H1 (cell line): ENCODE measurements at regions not wholly inside any gene's neighbourhood (a gene's known extent, or its start where the extent isn't known, plus 50 kb on each side); places are given as distances from the start of the nearest gene placed in this dataset.
A peak's percentile ranks its signal among the peaks of the same experiment; 100 is the strongest.

ENCODE experiments used
- CTCF ChIA-PET: fragments of 300-600 bp; sonication (Branson Sonifier 250); formaldehyde crosslinking; loops from one replicate; lab custom pipeline; 2021; ENCODE audit not compliant: partially characterized antibody; lab: Charles Lee
- POLR2A ChIA-PET: fragments of 300-600 bp; sonication (Branson Sonifier 250); formaldehyde crosslinking; loops from one replicate; lab custom pipeline; 2021; ENCODE audit warnings: inconsistent platforms; ENCODE audit not compliant: partially characterized antibody; lab: Charles Lee
- DNase-seq, 2 experiments: peaks; one replicate each; pipeline versions ENCODE4 v3.0.0 to v3.0.0-alpha.2; 2010 to 2022; ENCODE audit warnings: low spot score in 2 of 2, low read depth in 1 of 2, mixed read lengths in 1 of 2
- FAIRE-seq: peaks from 2 replicates; lab custom pipeline; 2011; peaks lifted over from hg19 to GRCh38; lab: Jason Lieb, UNC
- H2AFZ ChIP-seq: 2 replicates; pipeline ENCODE4 v1.8.1; 2012; ENCODE audit warnings: low read length, inconsistent platforms
- H2AK5ac ChIP-seq: 2 replicates; pipeline ENCODE4 v1.6.1; 2013; ENCODE audit warnings: low read depth, low read length
- H2BK120ac ChIP-seq: replicated peaks from 2 replicates; pipeline ENCODE3; 2013; ENCODE audit warnings: low read depth, low read length, inconsistent platforms
- H2BK12ac ChIP-seq: 2 replicates; pipeline ENCODE4 v1.6.1; 2013; ENCODE audit warnings: low read depth, low read length
- H2BK15ac ChIP-seq: 2 replicates; pipeline ENCODE4 v1.6.1; 2013; ENCODE audit warnings: low read length
- H2BK20ac ChIP-seq: 2 replicates; pipeline ENCODE4 v1.6.1; 2013; ENCODE audit warnings: low read length
- H2BK5ac ChIP-seq: 2 replicates; pipeline ENCODE4 v1.6.1; 2013; ENCODE audit warnings: low read depth, low read length
- H3K14ac ChIP-seq: 2 replicates; pipeline ENCODE4 v1.6.1; 2013; ENCODE audit warnings: inconsistent platforms; ENCODE audit not compliant: insufficient read length
- H3K18ac ChIP-seq: 2 replicates; pipeline ENCODE4 v1.6.1; 2013; ENCODE audit warnings: low read length; ENCODE audit errors: extremely low read depth
- H3K23ac ChIP-seq: 2 replicates; pipeline ENCODE4 v1.6.1; 2013; ENCODE audit warnings: inconsistent platforms; ENCODE audit not compliant: insufficient read length
- H3K23me2 ChIP-seq: 2 replicates; pipeline ENCODE4 v1.6.1; 2013; ENCODE audit warnings: low read depth, low read length
- H3K27ac ChIP-seq: 2 replicates; pipeline ENCODE4 v1.6.1; 2011; ENCODE audit warnings: low read depth, low read length, inconsistent platforms
- H3K27me3 ChIP-seq, 4 experiments: replicated peaks in 1 of 4; 1 replicate in 1 of 4; 2 replicates in 3 of 4; pipeline versions ENCODE4 v1.6.1 to v1.8.1; 2011 to 2013; ENCODE audit warnings: low read length in 3 of 4, mild to moderate bottlenecking in 3 of 4, inconsistent platforms in 2 of 4, mixed read lengths in 2 of 4, moderate library complexity in 1 of 4; ENCODE audit not compliant: control insufficient read depth in 3 of 4, insufficient read depth in 3 of 4; ENCODE audit errors: extremely low read depth in 1 of 4
- H3K36me3 ChIP-seq, 4 experiments: 2 replicates each; pipeline versions ENCODE4 v1.6.1 to v1.8.1; 2011 to 2013; ENCODE audit warnings: mild to moderate bottlenecking in 4 of 4, low read length in 3 of 4, moderate library complexity in 2 of 4, control low read depth in 1 of 4, inconsistent platforms in 1 of 4; ENCODE audit not compliant: insufficient read depth in 4 of 4, control insufficient read depth in 2 of 4
- H3K4ac ChIP-seq: replicated peaks from 2 replicates; pipeline ENCODE3; 2013; ENCODE audit warnings: low read length, low read depth, mixed read lengths, inconsistent platforms; ENCODE audit not compliant: insufficient read length
- H3K4me1 ChIP-seq, 4 experiments: replicated peaks in 1 of 4; 1 replicate in 1 of 4; 2 replicates in 3 of 4; pipeline versions ENCODE4 v1.6.1 to v1.8.1; 2011 to 2013; ENCODE audit warnings: low read length in 3 of 4, inconsistent platforms in 2 of 4, mixed read lengths in 1 of 4; ENCODE audit not compliant: insufficient read depth in 4 of 4, control insufficient read depth in 3 of 4
- H3K4me2 ChIP-seq, 2 experiments: 2 replicates each; pipeline versions ENCODE4 v1.6.1 to v1.8.1; 2011 to 2013; ENCODE audit warnings: low read depth in 2 of 2, low read length in 2 of 2, control low read depth in 1 of 2, inconsistent platforms in 1 of 2, mild to moderate bottlenecking in 1 of 2; ENCODE audit not compliant: insufficient read depth in 1 of 2
- H3K4me3 ChIP-seq, 4 experiments: fragments of 200-600, 300-600 bp in 1 of 4; sonication (generic), shearing (Covaris generic), sonication (Bioruptor Twin) in 1 of 4; 2 replicates each; pipeline versions ENCODE4 v1.5.1 to v1.8.1; 2011 to 2016; ENCODE audit warnings: low read length in 4 of 4, low read depth in 3 of 4, control low read depth in 2 of 4, inconsistent platforms in 2 of 4, mild to moderate bottlenecking in 2 of 4, mixed read lengths in 1 of 4, moderate library complexity in 1 of 4; ENCODE audit not compliant: insufficient read depth in 2 of 4; ENCODE audit errors: extremely low read depth in 1 of 4
- H3K56ac ChIP-seq: replicated peaks from 2 replicates; pipeline ENCODE3; 2013; ENCODE audit warnings: low read depth, mild to moderate bottlenecking, mixed read lengths, low read length, inconsistent platforms; ENCODE audit not compliant: insufficient read length
- H3K79me1 ChIP-seq: 2 replicates; pipeline ENCODE4 v1.6.1; 2013; ENCODE audit warnings: low read depth, low read length, control low read depth
- H3K79me2 ChIP-seq, 2 experiments: 2 replicates each; pipeline versions ENCODE4 v1.6.1 to v1.8.1; 2012 to 2013; ENCODE audit warnings: low read length in 2 of 2, mild to moderate bottlenecking in 2 of 2, inconsistent platforms in 1 of 2; ENCODE audit not compliant: insufficient read depth in 2 of 2, control insufficient read depth in 1 of 2
- H3K9ac ChIP-seq, 4 experiments: replicated peaks in 1 of 4; 1 replicate in 1 of 4; 2 replicates in 3 of 4; pipeline versions ENCODE4 v1.6.1 to v1.8.1; 2011 to 2013; ENCODE audit warnings: low read depth in 3 of 4, low read length in 3 of 4, control low read depth in 2 of 4, mild to moderate bottlenecking in 2 of 4, moderate library complexity in 2 of 4, inconsistent platforms in 1 of 4; ENCODE audit errors: extremely low read depth in 1 of 4
- H3K9me3 ChIP-seq, 2 experiments: 2 replicates each; pipeline versions ENCODE4 v1.6.1 to v1.8.1; 2012 to 2013; ENCODE audit warnings: mild to moderate bottlenecking in 2 of 2, moderate library complexity in 2 of 2, control low read depth in 1 of 2, inconsistent platforms in 1 of 2, low read depth in 1 of 2, low read length in 1 of 2, mixed read lengths in 1 of 2; ENCODE audit not compliant: insufficient read depth in 2 of 2
- H4K20me1 ChIP-seq, 2 experiments: replicated peaks in 1 of 2; 2 replicates each; pipeline versions ENCODE3 to v1.8.1; 2011 to 2013; ENCODE audit warnings: inconsistent platforms in 2 of 2, low read length in 2 of 2, mild to moderate bottlenecking in 1 of 2; ENCODE audit not compliant: insufficient read depth in 2 of 2, control insufficient read depth in 1 of 2
- H4K5ac ChIP-seq: 2 replicates; pipeline ENCODE4 v1.6.1; 2013; ENCODE audit warnings: low read length, low read depth, mixed read lengths, inconsistent platforms; ENCODE audit not compliant: insufficient read length
- H4K8ac ChIP-seq: 2 replicates; pipeline ENCODE4 v1.8.0; 2013; ENCODE audit warnings: mild to moderate bottlenecking, moderate library complexity, low read length, inconsistent platforms; ENCODE audit not compliant: insufficient read depth; ENCODE audit errors: extremely low read depth
- H4K91ac ChIP-seq: replicated peaks from 2 replicates; pipeline ENCODE3; 2013; ENCODE audit warnings: low read length, mixed read lengths, inconsistent platforms; ENCODE audit not compliant: insufficient read length
- CTCF ChIP-seq, 3 experiments: IDR thresholded peaks; 1 replicate in 2 of 3; 2 replicates in 1 of 3; pipeline versions ENCODE4 v1.5.1 to v1.6.1; 2011; ENCODE audit warnings: low read length in 3 of 3, mild to moderate bottlenecking in 3 of 3, inconsistent platforms in 2 of 3, low read depth in 1 of 3, moderate library complexity in 1 of 3; ENCODE audit not compliant: insufficient read depth in 1 of 3; ENCODE audit errors: control extremely low read depth in 1 of 3
- KDM4A ChIP-seq: IDR thresholded peaks from one replicate; pipeline ENCODE4 v1.7.1; 2012; ENCODE audit warnings: low read depth, mild to moderate bottlenecking, moderate library complexity, low read length, inconsistent platforms; ENCODE audit not compliant: severe bottlenecking
- RAD21 ChIP-seq, 2 experiments: IDR thresholded peaks in 1 of 2; conservative IDR thresholded peaks in 1 of 2; 2 replicates each; pipeline ENCODE4 v1.6.1; 2011; ENCODE audit warnings: low read depth in 2 of 2, low read length in 2 of 2, improper control_type of control experiment in 1 of 2, inconsistent platforms in 1 of 2, mild to moderate bottlenecking in 1 of 2, moderate library complexity in 1 of 2
- WGBS, 2 experiments: shearing (Covaris generic) in 1 of 2; methylation state at CpG; one replicate each; pipeline versions ENCODE4 v1.1.6 to v1.1.7; 2013 to 2015; ENCODE audit warnings: low lambda C conversion rate in 2 of 2, mixed read lengths in 2 of 2, inconsistent platforms in 1 of 2, low coverage in 1 of 2, missing lambda C conversion rate in 1 of 2; ENCODE audit not compliant: insufficient replicate concordance in 2 of 2, insufficient coverage in 1 of 2, insufficient read length in 1 of 2; ENCODE audit errors: extremely low coverage in 1 of 2, missing lambda C conversion rate in 1 of 2; 5-methylcytosine and 5-hydroxymethylcytosine counted together

- no peaks in the 10 kb centered on the region for H3K79me1 ChIP-seq
- no peak for FAIRE-seq
Observed at GRCh38 chr7:3162289-3162688, 118.6 kb upstream of the CARD11 start.

More at GRCh38 chr7:3162289-3162688, 118.6 kb upstream of the CARD11 start:
- Histone ChIP-seq H3K9ac (no peak overlapping the region), H3K14ac (no peak overlapping the region), H3K23ac (no peak overlapping the region), H3K36me3 (no peaks in the 10 kb centered on the region), H4K20me1 (no peaks in the 10 kb centered on the region), H3K4me3 (no peak overlapping the region), H2BK15ac (no peak overlapping the region), H4K8ac (no peak overlapping the region), H3K56ac (no peak overlapping the region), H3K23me2 (no peaks in the 10 kb centered on the region), H2BK20ac (peak overlapping the region; percentile 29), H3K9me3 (peaks cover 7 to 8% of the 10 kb centered on the region in 2 experiments; a peak in 2 of 4 replicates), H3K4me1 (peaks cover 0 to 3% (median 1%) of the 10 kb centered on the region in 4 experiments; a peak in 1 of 7 replicates), H3K18ac (no peak overlapping the region), H3K4me2 (no peak overlapping the region), H2AK5ac (no peak overlapping the region), H3K79me2 (no peaks in the 10 kb centered on the region), H3K27ac (no peak overlapping the region), H2AFZ (no peak overlapping the region), H2BK5ac (no peak overlapping the region; the same call in 1 of the 2 replicates), H2BK12ac (0 out of 2 replicates have a peak overlapping the region, but pooled peaks have one; percentile 39), H3K4ac (no peak overlapping the region), H2BK120ac (no peak overlapping the region), H3K27me3 (no peaks in the 10 kb centered on the region), H4K5ac (no peak overlapping the region), H4K91ac (no peak overlapping the region)
- CTCF ChIA-PET = interaction anchor here (0.6 to 2.0 kb wide), 10 partner anchors 8 to 999 kb away, joined by 3 to 8 read pairs (median 4); no protein-coding TSS in a partner anchor
- TF ChIP-seq RAD21 (IDR thresholded peaks at IDR 0.05 in 1 of 2, conservative IDR thresholded peaks at IDR 0.05 in 1 of 2; ENCODE audit: low read depth in 2 of 2, low read length in 2 of 2) (peak; percentile 50 to 65), CTCF (IDR thresholded peaks at IDR 0.05; ENCODE audit: control extremely low read depth in 1 of 3, insufficient read depth in 1 of 3, low read depth in 1 of 3, low read length in 3 of 3) (peak; percentile 26 to 40 (median 35)), KDM4A (no peak)
- WGBS, 2 experiments = 71% methylated on average over 1 of the region's 2 CpGs; no CpG with 5 or more reads in 1 of the 2 experiments
- POLR2A ChIA-PET = interaction anchor here (0.7 kb wide), 1 partner anchor 143 kb away, joined by 3 read pairs; no protein-coding TSS in a partner anchor
- no peak for DNase-seq
